Effector memory CD4-positive, alpha-beta T cell (primary cell): ENCODE measurements at regions not wholly inside any gene's neighbourhood (a gene's known extent, or its start where the extent isn't known, plus 50 kb on each side); places are given as distances from the start of the nearest gene placed in this dataset.

ENCODE experiments used
- DNase-seq, 3 donors: peaks; one replicate each; pipeline ENCODE4 v3.0.0-alpha.2; 2020
- H3K27ac ChIP-seq: 2 replicates; pipeline ENCODE4 v1.7.0; 2013; ENCODE audit warnings: mild to moderate bottlenecking, low read length, moderate library complexity; ENCODE audit not compliant: insufficient read depth, poor library complexity, severe bottlenecking
- H3K27me3 ChIP-seq: replicated peaks from 2 replicates; pipeline ENCODE4 v1.7.0; 2013; ENCODE audit warnings: mild to moderate bottlenecking, low read length; ENCODE audit not compliant: insufficient read depth, control insufficient read depth, poor library complexity, severe bottlenecking
- H3K36me3 ChIP-seq: 2 replicates; pipeline ENCODE4 v1.7.0; 2013; ENCODE audit warnings: mild to moderate bottlenecking, low read length, moderate library complexity; ENCODE audit not compliant: control insufficient read depth, insufficient read depth
- H3K4me1 ChIP-seq: 2 replicates; pipeline ENCODE4 v1.7.0; 2013; ENCODE audit warnings: low read length, mild to moderate bottlenecking; ENCODE audit not compliant: control insufficient read depth, insufficient read depth, poor library complexity, severe bottlenecking
- H3K4me3 ChIP-seq: 2 replicates; pipeline ENCODE4 v1.7.0; 2013; ENCODE audit warnings: low read length, low read depth, mild to moderate bottlenecking; ENCODE audit not compliant: insufficient read depth, poor library complexity, severe bottlenecking
- H3K9me3 ChIP-seq: 2 replicates; pipeline ENCODE4 v1.7.0; 2013; ENCODE audit warnings: mild to moderate bottlenecking, low read length, moderate library complexity; ENCODE audit not compliant: control insufficient read depth

DNA sequence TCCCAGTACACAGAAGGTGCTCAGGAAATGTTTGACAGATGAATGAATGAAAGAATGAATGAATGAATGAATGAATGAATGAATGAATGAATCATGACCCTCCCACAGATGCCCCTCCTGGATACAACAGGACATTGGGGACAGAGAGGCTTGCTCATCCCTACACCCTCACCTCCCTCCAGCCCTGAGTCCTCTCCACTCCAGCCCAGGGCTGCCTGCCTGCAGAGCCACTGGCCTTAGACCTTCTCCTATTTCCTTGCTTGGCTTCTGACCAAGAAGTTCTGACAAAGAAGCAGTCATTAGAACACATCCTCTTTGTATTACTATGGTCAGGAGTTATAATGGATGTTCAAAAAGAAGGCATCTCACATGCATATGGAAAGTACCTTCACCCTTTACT lies 240.7 kb upstream of the DAPK1 start:
- H3K4me3 ChIP-seq, result no peak overlapping the region
- no peaks in the 10 kb centered on the region for H3K36me3 ChIP-seq
- no peaks in the 10 kb centered on the region for H3K4me1 ChIP-seq
- H3K9me3 ChIP-seq, result no peaks in the 10 kb centered on the region
- DNase-seq, result no peak
- H3K27ac ChIP-seq, result no peak overlapping the region
- no peaks in the 10 kb centered on the region for H3K27me3 ChIP-seq

DNA sequence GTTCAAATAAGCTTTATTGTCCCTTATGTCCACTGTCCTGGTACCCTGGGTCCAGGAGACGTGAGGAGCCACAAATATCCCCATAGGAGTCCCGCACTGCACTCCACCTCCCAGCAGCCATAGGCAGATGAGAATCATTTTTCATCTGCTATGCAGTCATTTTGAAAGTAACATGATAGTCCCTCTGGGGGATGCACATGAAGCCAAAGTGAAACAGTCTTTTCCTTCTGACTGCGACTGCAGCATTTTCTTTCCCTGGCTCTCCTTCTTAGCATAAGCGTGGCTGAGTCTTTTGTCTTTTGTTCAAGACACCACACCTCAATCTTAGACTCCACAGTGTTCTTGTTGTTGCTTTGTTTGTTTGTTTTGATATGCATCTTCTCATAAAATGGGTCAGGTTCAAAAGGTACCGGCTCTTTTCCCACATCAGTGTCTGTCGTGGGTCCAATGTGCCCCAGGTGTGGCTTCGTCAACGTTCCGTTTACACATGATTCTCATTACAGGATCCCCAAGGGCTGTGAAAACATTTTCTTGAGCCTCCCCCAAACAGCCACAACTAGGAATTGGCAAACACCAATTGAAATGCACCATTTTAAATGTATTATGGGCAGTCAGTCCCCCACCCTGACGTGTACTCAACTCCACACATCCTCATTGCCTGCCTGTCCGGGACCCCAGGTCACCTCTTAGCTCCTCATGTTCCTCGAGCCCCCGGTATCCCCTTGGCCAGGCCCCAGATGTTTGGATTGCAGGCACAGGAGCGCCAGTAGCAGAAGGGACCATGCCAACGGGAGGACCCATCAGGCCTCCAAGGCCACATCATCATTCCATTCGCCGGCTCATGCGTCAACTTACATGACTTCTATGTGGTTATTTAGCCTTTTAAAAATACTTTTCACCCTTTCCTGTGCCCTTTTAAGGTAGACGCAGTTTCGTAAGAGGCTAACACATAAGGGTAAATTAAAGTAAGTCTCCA lies 237.8 kb upstream of the DAPK1 start:
- no peaks in the 10 kb centered on the region for H3K4me1 ChIP-seq
- H3K27me3 ChIP-seq, result no peaks in the 10 kb centered on the region
- H3K9me3 ChIP-seq, result no peaks in the 10 kb centered on the region
- no peak overlapping the region for H3K27ac ChIP-seq
- DNase-seq, result no peak
- no peak overlapping the region for H3K4me3 ChIP-seq
- H3K36me3 ChIP-seq, result no peaks in the 10 kb centered on the region

DNA sequence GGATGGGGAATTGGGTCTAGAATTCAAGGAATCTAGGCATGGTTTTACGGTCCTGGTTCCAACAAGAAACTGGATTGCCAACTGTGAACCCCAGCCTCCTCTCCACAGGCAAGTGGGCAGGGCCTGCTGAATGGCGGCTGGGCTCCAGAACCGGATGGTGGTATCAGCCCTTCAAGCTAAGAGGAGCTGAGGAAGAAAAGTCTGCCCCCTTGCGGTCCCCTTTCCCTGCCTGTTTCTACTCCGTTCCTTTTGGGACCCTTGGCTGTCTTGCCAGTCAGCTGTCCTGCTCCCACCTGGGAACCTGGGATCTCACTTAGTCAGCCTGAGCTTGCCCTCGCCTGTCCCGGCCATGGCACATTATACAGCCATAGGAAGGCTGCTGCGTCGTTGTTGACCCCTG lies 234.4 kb upstream of the DAPK1 start:
- Histone ChIP-seq H3K9me3 (no peaks in the 10 kb centered on the region), H3K27me3 (no peaks in the 10 kb centered on the region), H3K4me1 (no peaks in the 10 kb centered on the region), H3K4me3 (no peak overlapping the region), H3K36me3 (no peaks in the 10 kb centered on the region), H3K27ac (no peak overlapping the region)
- no peak for DNase-seq

DNA sequence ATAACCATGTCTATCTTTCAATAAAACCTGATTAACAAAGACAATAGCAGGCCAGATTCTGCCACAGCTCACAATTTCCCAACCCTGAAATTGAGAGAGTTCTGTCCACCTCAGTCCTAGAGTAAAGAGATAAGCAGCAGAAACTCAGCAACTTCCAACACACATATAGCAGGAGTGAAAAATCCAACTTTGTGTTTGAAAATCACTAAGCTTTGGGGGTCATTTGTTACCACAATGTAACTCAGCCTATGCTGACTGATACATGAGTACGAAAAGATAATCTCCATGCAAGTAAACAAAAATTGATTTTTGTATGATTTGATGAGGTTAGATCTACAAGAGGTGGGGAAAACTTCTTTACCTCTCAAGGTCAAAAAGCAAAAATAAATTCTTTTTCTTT lies 231.0 kb upstream of the DAPK1 start:
- H3K4me1 ChIP-seq, result no peaks in the 10 kb centered on the region
- no peak for DNase-seq
- H3K9me3 ChIP-seq, result no peaks in the 10 kb centered on the region
- H3K36me3 ChIP-seq, result no peaks in the 10 kb centered on the region
- H3K27ac ChIP-seq, result no peak overlapping the region
- no peak overlapping the region for H3K4me3 ChIP-seq
- H3K27me3 ChIP-seq, result no peaks in the 10 kb centered on the region

DNA sequence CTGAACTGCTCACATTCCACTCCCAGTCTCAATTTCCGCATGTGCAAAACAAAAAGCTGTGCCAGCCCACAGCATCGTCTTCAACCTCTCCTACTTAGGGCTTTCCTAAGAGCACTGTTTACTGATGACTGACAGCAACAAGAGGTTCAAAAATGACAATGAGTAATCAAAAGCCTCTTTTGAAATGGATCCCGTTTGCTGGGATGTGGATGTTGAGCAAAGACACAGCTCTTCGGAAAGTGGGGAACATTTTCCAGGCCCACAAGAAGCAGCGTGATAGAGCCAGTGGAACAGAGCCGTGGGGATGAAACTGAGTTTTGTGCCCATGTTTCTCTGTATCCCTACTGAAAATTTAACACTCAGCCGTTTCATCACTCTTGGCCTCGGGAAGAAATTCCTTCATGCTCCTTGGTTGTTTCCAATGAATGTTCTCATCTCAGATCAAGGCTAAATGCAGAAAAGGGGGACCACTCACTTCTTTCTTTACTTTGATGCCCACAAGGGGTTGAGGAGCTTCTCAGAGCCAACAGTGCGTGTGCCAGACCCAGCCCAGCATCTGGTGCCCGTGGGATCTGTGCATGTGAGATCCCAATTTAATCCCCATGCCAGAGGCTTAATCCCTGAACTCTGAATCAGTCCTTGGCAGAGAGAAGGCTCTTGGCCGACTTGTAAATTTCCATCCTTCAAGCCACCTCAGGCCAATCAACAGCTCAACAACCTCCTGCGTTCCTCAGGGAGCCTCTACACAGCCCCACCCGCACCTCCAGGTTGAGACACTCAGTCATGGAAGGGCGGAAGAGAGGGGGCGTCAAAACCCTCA lies 230.2 kb upstream of the DAPK1 start:
- DNase-seq, result no peak
- Histone ChIP-seq H3K27ac (no peak overlapping the region), H3K27me3 (no peaks in the 10 kb centered on the region), H3K9me3 (no peaks in the 10 kb centered on the region), H3K4me3 (no peak overlapping the region), H3K4me1 (no peaks in the 10 kb centered on the region), H3K36me3 (no peaks in the 10 kb centered on the region)

DNA sequence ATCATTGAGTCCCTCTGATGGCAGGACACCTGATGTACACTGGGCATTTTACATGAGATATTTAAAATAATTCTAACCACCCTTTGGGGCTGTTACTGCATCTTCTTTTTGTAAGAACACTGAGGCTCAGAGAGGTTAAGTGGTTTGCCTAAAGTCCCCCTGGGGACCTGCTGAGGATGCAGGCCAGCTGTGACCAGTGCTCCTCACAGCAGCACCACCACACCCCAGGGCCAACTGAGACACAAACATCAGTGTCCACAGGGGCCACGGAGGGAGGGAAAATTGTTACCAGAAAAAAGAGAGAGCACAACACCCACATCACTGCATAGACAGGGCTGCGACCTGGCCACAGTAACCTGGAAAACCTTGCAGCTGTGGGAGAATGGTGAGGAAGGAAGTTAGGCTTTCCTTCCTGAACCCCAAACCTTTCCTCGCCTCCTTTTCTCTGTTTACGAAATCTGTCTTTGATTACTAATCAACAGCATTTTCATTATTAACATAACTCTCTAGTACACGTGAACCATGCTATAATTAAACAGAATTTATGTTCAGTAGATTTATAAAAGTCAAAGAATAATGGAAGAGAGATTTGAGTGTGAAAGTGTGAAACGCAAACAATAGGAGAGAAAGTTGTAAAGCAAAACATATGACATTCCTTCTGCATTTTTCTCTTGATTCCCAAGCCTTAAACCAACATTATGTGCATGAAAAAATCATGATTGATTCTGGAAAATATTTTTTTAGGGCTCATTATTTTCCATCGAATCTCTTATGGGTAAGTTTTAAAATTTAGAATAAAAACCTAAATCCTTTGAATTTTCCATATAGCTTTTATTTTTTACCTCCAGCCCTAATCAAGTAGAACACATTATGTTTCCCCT lies 228.1 kb upstream of the DAPK1 start:
- Histone ChIP-seq H3K27ac (no peak overlapping the region), H3K27me3 (no peaks in the 10 kb centered on the region), H3K4me3 (no peak overlapping the region), H3K4me1 (no peaks in the 10 kb centered on the region), H3K9me3 (no peaks in the 10 kb centered on the region), H3K36me3 (no peaks in the 10 kb centered on the region)
- no peak for DNase-seq

DNA sequence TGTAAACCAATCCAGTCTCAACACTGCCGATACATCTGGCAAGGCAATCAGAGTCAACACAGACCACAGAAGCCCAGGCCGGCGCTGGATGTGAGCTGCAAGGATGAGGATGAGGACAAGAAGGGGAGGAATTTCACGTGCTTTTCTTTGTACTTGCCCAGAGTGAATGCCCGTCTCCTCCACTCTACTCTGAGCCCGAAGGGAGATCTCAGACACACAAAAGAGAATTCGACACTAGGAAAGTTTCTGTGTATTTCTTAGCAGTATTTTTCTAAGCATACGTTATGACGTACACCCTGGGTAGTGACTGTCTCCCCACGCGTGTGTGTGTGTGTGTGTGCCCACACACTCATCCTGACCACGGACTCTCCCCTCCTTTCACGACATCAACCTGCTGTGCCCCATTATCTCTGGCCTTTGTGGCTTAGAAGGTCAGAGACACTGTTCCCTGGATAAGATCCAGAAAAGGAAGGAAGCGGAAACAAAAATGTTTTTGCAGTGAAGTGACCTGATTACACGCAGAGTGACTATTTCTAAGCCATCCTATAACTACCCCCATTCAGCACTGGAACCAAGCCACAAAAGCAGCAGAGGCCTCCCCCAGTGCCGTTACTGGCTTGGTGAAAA lies 227.3 kb upstream of the DAPK1 start:
- no peak overlapping the region for H3K27ac ChIP-seq
- no peak overlapping the region for H3K4me3 ChIP-seq
- H3K27me3 ChIP-seq, result no peaks in the 10 kb centered on the region
- no peaks in the 10 kb centered on the region for H3K9me3 ChIP-seq
- no peaks in the 10 kb centered on the region for H3K36me3 ChIP-seq
- DNase-seq, result no peak
- no peaks in the 10 kb centered on the region for H3K4me1 ChIP-seq

DNA sequence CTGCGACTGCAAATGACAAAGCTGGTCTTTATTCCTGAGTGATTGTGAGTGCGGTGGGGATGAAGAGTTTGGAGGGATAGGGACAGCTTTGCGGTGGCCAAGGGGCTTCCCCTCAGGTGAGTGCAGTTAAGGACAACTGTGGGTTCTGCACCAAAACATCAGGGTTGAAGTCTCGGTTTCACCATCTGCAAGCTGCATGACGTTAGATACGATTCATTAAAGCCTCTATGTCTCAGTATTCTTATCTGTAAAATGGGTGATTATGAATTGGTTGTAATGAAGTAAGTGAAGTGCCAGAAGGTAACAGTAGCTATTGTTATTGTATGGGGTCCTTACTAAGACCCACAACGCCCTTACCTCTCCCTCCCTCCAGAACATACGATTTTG lies 226.8 kb upstream of the DAPK1 start:
- Histone ChIP-seq H3K36me3 (no peaks in the 10 kb centered on the region), H3K27me3 (no peaks in the 10 kb centered on the region), H3K9me3 (no peaks in the 10 kb centered on the region), H3K4me3 (no peak overlapping the region), H3K27ac (no peak overlapping the region), H3K4me1 (no peaks in the 10 kb centered on the region)
- DNase-seq, result no peak

DNA sequence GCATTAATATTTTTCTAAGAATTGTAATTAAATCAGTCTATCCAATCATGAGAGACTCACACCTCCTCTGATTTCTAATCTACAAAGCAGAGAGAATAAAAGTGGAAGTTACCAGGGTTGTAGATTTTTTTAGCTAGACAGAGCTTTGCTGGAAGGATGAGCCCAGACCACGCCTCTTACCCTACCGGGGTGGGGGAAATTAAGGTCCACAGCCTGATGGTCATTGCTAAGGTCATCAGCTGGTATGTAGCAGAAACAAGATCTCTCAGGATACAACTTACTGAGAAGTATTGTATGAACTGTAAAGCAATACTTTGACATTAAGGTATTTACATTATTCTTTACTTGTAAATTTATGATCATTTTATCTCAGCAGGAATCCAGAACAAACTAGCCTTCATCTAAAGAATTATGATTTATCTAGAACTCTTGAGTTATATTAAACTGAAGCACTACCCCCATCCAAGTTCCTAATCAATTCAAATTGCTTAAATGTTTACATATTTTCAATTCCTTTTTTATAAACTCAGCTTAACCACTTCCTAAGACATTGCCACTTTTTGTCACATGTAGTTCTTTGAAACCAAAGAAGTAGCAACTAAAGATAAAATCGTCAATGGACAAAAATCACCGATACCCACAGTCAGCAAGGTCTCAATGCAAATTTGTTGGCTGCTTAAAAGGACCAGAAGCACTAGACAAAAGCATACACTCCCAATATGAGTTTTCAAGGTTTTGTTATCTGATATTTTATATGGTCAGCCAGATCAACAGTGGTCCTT lies 225.8 kb upstream of the DAPK1 start:
- H3K27ac ChIP-seq, result no peak overlapping the region
- no peaks in the 10 kb centered on the region for H3K27me3 ChIP-seq
- H3K9me3 ChIP-seq, result no peaks in the 10 kb centered on the region
- no peak overlapping the region for H3K4me3 ChIP-seq
- DNase-seq, result no peak
- H3K36me3 ChIP-seq, result no peaks in the 10 kb centered on the region
- H3K4me1 ChIP-seq, result no peaks in the 10 kb centered on the region
